ENCODE measurements at regions not wholly inside any gene's neighbourhood (a gene's known extent, or its start where the extent isn't known, plus 50 kb on each side); places are given as distances from the start of the nearest gene placed in this dataset.

GRCh38 chr1:29602203-29602602 is 365.9 kb downstream of the PTPRU start:
- Mint-ChIP-seq H3K27ac (ENCODE audit: unreplicated experiment) (no peak overlapping the region), H3K4me1 (ENCODE audit: unreplicated experiment) (no peaks in the 10 kb centered on the region), H3K9me3 (ENCODE audit: unreplicated experiment) (peaks cover 5% of the 10 kb centered on the region), H3K36me3 (ENCODE audit: low read depth, unreplicated experiment) (no peaks in the 10 kb centered on the region), H3K4me3 (ENCODE audit: unreplicated experiment) (no peak overlapping the region), H3K27me3 (ENCODE audit: unreplicated experiment) (peaks cover 6% of the 10 kb centered on the region)
- no peak for TF ChIP-seq CTCF (IDR thresholded peaks at IDR 0.05; ENCODE audit: unreplicated experiment)
- no peak for DNase-seq (ENCODE audit: low spot score)

- Mint-ChIP-seq H3K27ac (ENCODE audit: unreplicated experiment) (no peak overlapping the region), H3K27me3 (ENCODE audit: unreplicated experiment) (peaks cover 6% of the 10 kb centered on the region), H3K36me3 (ENCODE audit: low read depth, unreplicated experiment) (no peaks in the 10 kb centered on the region), H3K4me1 (ENCODE audit: unreplicated experiment) (no peaks in the 10 kb centered on the region), H3K9me3 (ENCODE audit: unreplicated experiment) (peaks cover 3% of the 10 kb centered on the region), H3K4me3 (ENCODE audit: unreplicated experiment) (no peak overlapping the region)
- TF ChIP-seq CTCF (IDR thresholded peaks at IDR 0.05; ENCODE audit: unreplicated experiment): no peak
- no peak for DNase-seq (ENCODE audit: low spot score)
These were observed 364.7 kb downstream of the PTPRU start for GRCh38 chr1:29601021-29601420.

- Mint-ChIP-seq H3K4me1 (ENCODE audit: unreplicated experiment) (no peaks in the 10 kb centered on the region), H3K36me3 (ENCODE audit: low read depth, unreplicated experiment) (no peaks in the 10 kb centered on the region), H3K4me3 (ENCODE audit: unreplicated experiment) (no peak overlapping the region), H3K27me3 (ENCODE audit: unreplicated experiment) (peaks cover 7% of the 10 kb centered on the region), H3K27ac (ENCODE audit: unreplicated experiment) (no peak overlapping the region), H3K9me3 (ENCODE audit: unreplicated experiment) (no peaks in the 10 kb centered on the region)
- no peak for TF ChIP-seq CTCF (IDR thresholded peaks at IDR 0.05; ENCODE audit: unreplicated experiment)
- DNase-seq (ENCODE audit: low spot score): no peak
These were observed 363.5 kb downstream of the PTPRU start for GRCh38 chr1:29599826-29600225.

GRCh38 chr1:29599071-29599470 is 362.7 kb downstream of the PTPRU start:
- DNase-seq (ENCODE audit: low spot score): no peak
- Mint-ChIP-seq H3K9me3 (ENCODE audit: unreplicated experiment) (no peaks in the 10 kb centered on the region), H3K4me1 (ENCODE audit: unreplicated experiment) (no peaks in the 10 kb centered on the region), H3K27ac (ENCODE audit: unreplicated experiment) (no peak overlapping the region), H3K36me3 (ENCODE audit: low read depth, unreplicated experiment) (no peaks in the 10 kb centered on the region), H3K27me3 (ENCODE audit: unreplicated experiment) (peaks cover 7% of the 10 kb centered on the region), H3K4me3 (ENCODE audit: unreplicated experiment) (no peak overlapping the region)
- no peak for TF ChIP-seq CTCF (IDR thresholded peaks at IDR 0.05; ENCODE audit: unreplicated experiment)

- no peak for TF ChIP-seq CTCF (IDR thresholded peaks at IDR 0.05; ENCODE audit: unreplicated experiment)
- Mint-ChIP-seq H3K36me3 (ENCODE audit: low read depth, unreplicated experiment) (no peaks in the 10 kb centered on the region), H3K27ac (ENCODE audit: unreplicated experiment) (no peak overlapping the region), H3K9me3 (ENCODE audit: unreplicated experiment) (no peaks in the 10 kb centered on the region), H3K4me1 (ENCODE audit: unreplicated experiment) (peaks cover 2% of the 10 kb centered on the region), H3K4me3 (ENCODE audit: unreplicated experiment) (no peak overlapping the region), H3K27me3 (ENCODE audit: unreplicated experiment) (peaks cover 6% of the 10 kb centered on the region)
- DNase-seq (ENCODE audit: low spot score): no peak
These were observed 361.5 kb downstream of the PTPRU start for GRCh38 chr1:29597861-29598260.

Measured in endothelial cell (in vitro differentiated cells).